Activated naive CD8-positive, alpha-beta T cell treated with anti-CD3 and anti-CD28 coated beads, Interleukin-2, amount 50 U/mL, for 24 hours (primary cell): ENCODE measurements at regions not wholly inside any gene's neighbourhood (a gene's known extent, or its start where the extent isn't known, plus 50 kb on each side); places are given as distances from the start of the nearest gene placed in this dataset.

Experiments used
- ATAC-seq: fragments of 150-1000 bp; cut with Tn5 transposase; one replicate; pipeline ENCODE4 v1.10.0; 2021
- DNase-seq: peaks from one replicate; pipeline ENCODE4 v3.0.0; 2021
- H3K27ac Mint-ChIP-seq: one replicate; pipeline ENCODE4 v1.8.0; 2021; ENCODE audit warnings: mild to moderate bottlenecking, mixed read lengths
- H3K27me3 Mint-ChIP-seq: one replicate; pipeline ENCODE4 v1.8.0; 2021; ENCODE audit warnings: mixed read lengths
- H3K36me3 Mint-ChIP-seq: one replicate; pipeline ENCODE4 v1.8.0; 2021; ENCODE audit warnings: low read depth, mixed read lengths
- H3K4me1 Mint-ChIP-seq: one replicate; pipeline ENCODE4 v1.8.0; 2021; ENCODE audit warnings: mixed read lengths
- H3K4me3 Mint-ChIP-seq: one replicate; pipeline ENCODE4 v1.8.0; 2021; ENCODE audit warnings: mild to moderate bottlenecking, moderate library complexity, mixed read lengths
- H3K9me3 Mint-ChIP-seq: one replicate; pipeline ENCODE4 v1.8.0; 2021; ENCODE audit warnings: mixed read lengths

DNA sequence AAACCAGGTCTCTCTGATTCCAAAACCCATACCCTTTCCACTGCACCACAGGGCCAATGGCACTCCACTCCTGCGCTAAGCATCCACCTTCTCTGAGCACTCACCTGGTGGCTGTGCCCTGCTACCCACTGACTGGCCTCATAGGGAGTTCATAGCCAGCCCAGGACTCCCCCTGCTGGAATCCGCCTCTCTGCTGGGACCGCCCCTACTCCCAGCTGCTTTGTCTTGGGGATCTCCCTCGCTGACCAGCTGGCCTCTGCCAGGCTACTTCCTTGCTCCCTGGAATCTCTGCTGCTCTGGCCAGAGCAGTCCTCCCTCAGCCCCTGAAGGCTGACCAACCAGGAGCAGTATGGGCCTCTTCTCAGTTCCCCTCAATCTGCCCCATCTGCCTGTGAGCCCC, 129.7 kb downstream of the FAXC start:
- Mint-ChIP-seq H3K27me3 (peaks cover 3% of the 10 kb centered on the region), H3K4me1 (no peaks in the 10 kb centered on the region), H3K4me3 (no peak overlapping the region), H3K36me3 (no peaks in the 10 kb centered on the region), H3K27ac (no peak overlapping the region), H3K9me3 (no peaks in the 10 kb centered on the region)
- peak; percentile 42 for ATAC-seq
- DNase-seq = no peak

DNA sequence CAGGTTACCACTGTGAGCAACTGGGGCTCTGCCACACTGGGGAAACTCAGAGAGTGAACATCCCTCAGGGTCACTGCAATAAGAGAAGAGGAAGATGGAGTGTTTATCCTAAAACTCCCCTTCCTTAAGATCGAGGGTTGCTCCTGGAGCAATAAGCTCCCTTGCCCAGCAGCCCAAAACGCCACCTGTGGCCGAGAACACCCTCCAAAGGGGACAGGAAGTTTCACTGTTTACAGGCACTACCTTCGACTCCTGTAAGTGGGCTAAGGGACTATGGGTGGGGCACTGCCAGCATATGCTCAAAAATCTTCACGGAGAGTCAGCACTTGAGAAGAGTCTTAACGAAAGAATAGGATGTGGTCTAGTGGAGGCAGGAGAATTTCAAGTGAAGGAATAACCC, 132.5 kb downstream of the FAXC start:
- DNase-seq = no peak
- no peaks in the 10 kb centered on the region for H3K36me3 Mint-ChIP-seq
- no peak overlapping the region for H3K4me3 Mint-ChIP-seq
- no peak for ATAC-seq
- H3K27ac Mint-ChIP-seq = no peak overlapping the region
- H3K27me3 Mint-ChIP-seq = peaks cover 3% of the 10 kb centered on the region
- no peaks in the 10 kb centered on the region for H3K4me1 Mint-ChIP-seq
- H3K9me3 Mint-ChIP-seq = no peaks in the 10 kb centered on the region

DNA sequence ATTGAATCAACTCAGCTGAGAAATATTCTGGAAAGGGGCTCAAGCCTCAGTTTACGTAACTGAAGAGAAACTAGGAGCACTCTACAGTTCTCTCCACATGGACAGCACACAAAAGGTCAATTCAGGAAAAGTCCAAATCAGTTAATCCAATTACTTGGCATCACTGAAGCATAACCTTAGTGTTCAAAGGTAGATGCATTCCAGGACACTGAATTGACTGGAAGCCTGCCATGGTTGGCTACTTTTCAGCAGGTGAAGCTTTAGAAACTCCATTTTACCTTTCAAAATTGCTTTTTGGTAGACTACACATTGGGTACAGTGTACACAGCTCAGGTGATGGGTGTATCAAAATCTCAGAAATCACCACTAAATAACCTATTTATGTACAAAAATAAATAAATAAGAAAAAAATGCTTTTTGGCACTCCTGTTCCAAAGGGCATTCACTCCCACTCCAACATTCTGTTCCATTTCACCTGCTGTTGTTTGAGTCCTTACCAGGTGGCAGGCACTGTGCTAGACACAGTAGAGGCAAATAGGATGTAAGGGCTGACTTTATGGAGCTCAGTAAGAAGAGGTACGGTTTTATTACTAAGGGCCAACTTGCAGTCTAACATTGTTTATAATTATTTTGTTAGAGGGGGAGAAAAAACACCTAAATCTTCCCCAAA, 153.4 kb downstream of the FAXC start:
- no peak overlapping the region for H3K27ac Mint-ChIP-seq
- H3K36me3 Mint-ChIP-seq = no peaks in the 10 kb centered on the region
- DNase-seq (no peak), ATAC-seq (no peak)
- no peaks in the 10 kb centered on the region for H3K4me1 Mint-ChIP-seq
- peaks cover 6% of the 10 kb centered on the region for H3K27me3 Mint-ChIP-seq
- H3K9me3 Mint-ChIP-seq = no peaks in the 10 kb centered on the region
- no peak overlapping the region for H3K4me3 Mint-ChIP-seq

DNA sequence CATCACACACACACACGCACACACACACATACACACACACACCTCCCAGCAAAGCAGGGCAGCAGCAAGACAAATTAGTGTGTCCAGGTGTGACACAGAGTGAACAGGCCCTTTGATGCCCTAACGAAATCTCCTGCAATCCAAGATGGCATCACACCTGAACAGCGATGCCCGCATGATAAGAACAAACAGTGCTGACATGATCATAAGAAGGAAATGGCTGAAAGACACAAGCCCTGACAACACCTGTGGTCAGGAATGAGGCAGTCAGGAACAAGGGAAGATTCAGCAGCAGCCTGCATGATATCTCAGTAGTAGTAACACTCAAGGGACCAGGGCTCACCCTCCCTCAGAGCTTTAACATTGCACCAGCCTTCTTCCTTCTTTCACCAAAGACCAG, 156.9 kb downstream of the FAXC start:
- Mint-ChIP-seq H3K4me1 (peaks cover 4% of the 10 kb centered on the region), H3K9me3 (no peaks in the 10 kb centered on the region), H3K4me3 (no peak overlapping the region), H3K27me3 (peaks cover 12% of the 10 kb centered on the region), H3K27ac (no peak overlapping the region), H3K36me3 (no peaks in the 10 kb centered on the region)
- ATAC-seq = no peak
- no peak for DNase-seq

DNA sequence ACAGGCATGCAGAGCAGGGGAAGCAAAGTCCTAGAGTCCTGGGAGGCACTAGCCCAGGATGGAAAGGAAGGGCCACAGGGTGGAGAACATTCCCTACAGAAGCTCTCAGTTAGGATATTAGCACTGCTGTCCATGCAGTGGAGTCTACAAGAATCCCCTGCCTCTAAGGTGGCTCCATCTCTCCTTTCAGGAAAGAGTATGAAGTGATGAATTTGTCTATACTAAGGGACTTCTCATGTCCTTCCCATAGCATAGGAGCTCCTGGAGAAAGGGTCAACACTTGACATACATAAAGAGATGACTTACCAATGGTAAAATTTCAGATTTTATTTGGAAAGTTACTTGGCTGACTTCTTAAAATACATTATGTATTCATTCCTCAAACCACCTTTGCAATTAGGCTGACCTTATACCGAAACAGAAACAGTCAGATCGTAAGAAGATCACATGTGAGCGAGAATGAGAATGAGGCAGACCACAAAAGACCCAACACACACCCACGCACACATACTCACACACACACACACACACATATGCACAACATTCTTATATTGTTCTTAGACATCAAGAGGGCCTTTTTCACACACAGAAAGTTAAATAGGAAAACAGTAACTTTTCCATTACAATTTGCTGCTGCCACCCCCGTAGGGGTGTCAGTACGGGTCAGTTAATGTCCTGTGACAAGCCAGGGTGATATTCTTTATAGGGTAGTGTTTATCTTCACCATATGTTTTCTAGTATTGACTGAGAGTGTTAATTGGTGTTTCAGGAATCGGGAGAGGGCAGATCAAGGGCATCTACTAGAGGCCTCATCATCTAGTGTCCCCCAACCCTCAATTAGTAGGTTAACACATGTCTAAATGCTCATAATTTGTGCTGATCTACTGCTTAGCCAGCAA, 159.4 kb downstream of the FAXC start:
- DNase-seq = no peak
- ATAC-seq = peak; percentile 61
- Mint-ChIP-seq H3K27me3 (peaks cover 15% of the 10 kb centered on the region), H3K4me1 (peaks cover 4% of the 10 kb centered on the region), H3K27ac (no peak overlapping the region), H3K4me3 (no peak overlapping the region), H3K36me3 (no peaks in the 10 kb centered on the region), H3K9me3 (no peaks in the 10 kb centered on the region)

DNA sequence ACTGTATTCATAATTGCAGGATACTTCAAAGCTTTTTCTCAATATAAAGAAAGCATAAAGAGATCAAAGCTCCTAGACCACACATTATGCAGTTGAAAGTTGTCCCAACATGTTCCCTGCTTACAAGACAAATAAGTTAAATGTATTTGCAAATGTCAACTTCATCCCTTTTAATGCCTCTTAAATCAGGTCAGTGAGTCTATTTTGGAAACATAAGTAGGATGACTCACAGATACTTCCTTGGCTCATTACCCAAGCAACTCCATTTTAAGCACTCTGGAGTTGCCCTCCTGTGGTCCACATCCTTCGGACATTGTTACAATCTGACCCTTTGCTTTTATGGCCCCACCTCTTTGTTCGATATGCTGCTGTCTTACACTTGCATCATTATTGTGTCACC, 162.0 kb downstream of the FAXC start:
- Mint-ChIP-seq H3K4me1 (peaks cover 4% of the 10 kb centered on the region), H3K36me3 (no peaks in the 10 kb centered on the region), H3K27ac (no peak overlapping the region), H3K9me3 (peaks cover 2% of the 10 kb centered on the region), H3K4me3 (no peak overlapping the region), H3K27me3 (peaks cover 9% of the 10 kb centered on the region)
- no peak for ATAC-seq
- DNase-seq = no peak

DNA sequence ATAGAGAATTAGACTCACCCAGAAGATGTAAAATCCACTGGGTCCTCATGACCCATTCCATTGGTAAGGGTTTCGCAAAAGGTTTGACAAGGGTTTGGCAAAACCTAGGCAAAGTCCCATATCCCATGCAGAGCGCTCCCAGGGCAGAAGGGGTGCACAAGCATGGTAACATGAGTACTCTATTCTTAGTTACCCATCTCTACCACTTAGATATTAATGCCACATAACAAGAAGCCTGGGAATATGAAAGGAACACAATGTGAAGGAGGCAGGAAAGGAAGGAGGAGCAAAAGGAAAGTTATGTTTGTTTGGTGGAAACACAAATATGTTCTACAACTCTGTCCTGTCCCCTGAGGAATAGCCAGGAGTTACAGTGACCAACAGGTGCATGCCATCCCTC, 163.1 kb downstream of the FAXC start:
- Mint-ChIP-seq H3K9me3 (peaks cover 9% of the 10 kb centered on the region), H3K36me3 (no peaks in the 10 kb centered on the region), H3K27ac (no peak overlapping the region), H3K4me1 (peaks cover 4% of the 10 kb centered on the region), H3K27me3 (peaks cover 9% of the 10 kb centered on the region), H3K4me3 (no peak overlapping the region)
- ATAC-seq = no peak
- DNase-seq = no peak

DNA sequence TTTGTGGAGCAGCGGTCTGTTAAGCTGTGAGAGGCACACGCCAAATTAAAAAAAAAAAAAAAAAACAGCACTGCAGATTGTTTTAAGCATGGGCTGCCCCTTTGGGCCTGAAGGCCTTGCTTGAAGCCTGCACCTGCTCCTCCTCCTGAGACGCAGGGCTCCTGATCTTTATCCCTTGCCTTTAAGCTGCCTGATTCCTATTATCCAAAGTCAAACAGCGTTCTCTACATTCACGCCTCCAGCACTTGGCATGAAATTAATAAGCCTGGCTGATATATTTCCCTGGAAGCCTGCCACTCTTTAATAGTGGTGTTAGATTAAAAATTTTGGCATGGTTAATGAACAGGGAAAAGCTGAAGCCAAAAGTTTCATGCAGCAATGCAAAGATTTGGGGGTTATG, 163.9 kb downstream of the FAXC start:
- Mint-ChIP-seq H3K27ac (no peak overlapping the region), H3K36me3 (no peaks in the 10 kb centered on the region), H3K27me3 (peaks cover 9% of the 10 kb centered on the region), H3K9me3 (peaks cover 18% of the 10 kb centered on the region), H3K4me1 (peaks cover 4% of the 10 kb centered on the region), H3K4me3 (no peak overlapping the region)
- no peak for ATAC-seq
- no peak for DNase-seq

DNA sequence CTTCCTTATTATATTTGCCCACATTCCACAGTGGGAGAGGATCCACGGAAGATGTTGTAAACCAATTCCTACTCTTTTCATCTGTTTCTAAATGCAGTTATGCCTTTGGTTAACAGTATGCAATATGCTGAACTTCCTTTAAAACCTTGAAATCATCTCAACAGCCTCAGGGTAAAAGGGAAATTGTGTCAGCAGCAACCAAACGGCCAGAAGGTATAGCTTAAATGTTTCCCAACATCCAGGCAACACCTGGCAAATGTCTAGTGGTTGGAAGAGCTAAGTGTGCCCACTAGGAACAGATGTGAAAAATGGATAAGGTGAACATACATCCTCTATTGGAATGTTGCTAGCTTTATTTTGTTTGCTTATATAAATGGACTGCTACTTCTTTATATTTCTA, 164.8 kb downstream of the FAXC start:
- no peaks in the 10 kb centered on the region for H3K36me3 Mint-ChIP-seq
- no peaks in the 10 kb centered on the region for H3K4me1 Mint-ChIP-seq
- peaks cover 27% of the 10 kb centered on the region for H3K9me3 Mint-ChIP-seq
- no peak for ATAC-seq
- peaks cover 9% of the 10 kb centered on the region for H3K27me3 Mint-ChIP-seq
- no peak overlapping the region for H3K27ac Mint-ChIP-seq
- no peak for DNase-seq
- H3K4me3 Mint-ChIP-seq = no peak overlapping the region

DNA sequence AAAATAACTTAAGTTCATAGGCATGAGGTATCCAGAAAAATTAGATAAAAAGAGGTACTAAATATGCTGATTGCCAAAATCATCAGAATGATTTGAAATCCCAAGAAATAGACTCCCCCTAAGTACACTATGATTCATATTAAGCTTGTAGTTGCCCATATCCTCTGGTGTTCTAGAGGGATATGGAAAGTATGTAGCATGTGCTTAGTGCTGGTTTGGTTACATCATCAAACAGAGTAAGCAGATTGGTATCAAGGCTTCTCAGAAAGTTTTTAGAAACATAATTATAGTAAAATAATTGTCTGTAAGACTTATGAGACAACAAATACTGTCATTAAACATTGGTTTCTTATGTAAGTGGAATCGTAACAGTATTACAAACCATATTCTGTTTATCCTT, 166.4 kb downstream of the FAXC start:
- peaks cover 31% of the 10 kb centered on the region for H3K9me3 Mint-ChIP-seq
- H3K27me3 Mint-ChIP-seq = peaks cover 3% of the 10 kb centered on the region
- H3K27ac Mint-ChIP-seq = no peak overlapping the region
- H3K4me1 Mint-ChIP-seq = no peaks in the 10 kb centered on the region
- DNase-seq (no peak), ATAC-seq (no peak)
- no peaks in the 10 kb centered on the region for H3K36me3 Mint-ChIP-seq
- H3K4me3 Mint-ChIP-seq = no peak overlapping the region

DNA sequence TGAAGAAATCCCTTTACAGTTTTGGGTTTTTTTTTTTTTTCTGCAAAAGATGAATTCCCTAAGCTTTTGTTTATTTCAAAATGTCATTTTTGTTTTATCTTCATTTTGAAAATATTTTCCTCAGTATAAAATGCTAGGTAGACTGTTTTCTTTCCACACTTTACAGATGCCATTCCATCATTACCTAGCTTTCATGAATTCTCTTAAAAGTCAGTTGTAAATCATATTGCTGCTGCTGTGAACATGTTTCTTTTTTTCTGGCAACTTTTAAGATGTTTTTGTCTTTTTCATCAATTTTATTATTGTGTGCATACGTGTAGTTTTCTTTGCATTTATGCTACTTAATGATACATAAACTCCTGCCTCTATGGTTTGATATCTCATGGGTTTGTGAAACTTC, 168.3 kb downstream of the FAXC start:
- H3K27ac Mint-ChIP-seq = no peak overlapping the region
- no peak for ATAC-seq
- no peak for DNase-seq
- no peaks in the 10 kb centered on the region for H3K27me3 Mint-ChIP-seq
- H3K9me3 Mint-ChIP-seq = peaks cover 31% of the 10 kb centered on the region
- H3K4me3 Mint-ChIP-seq = no peak overlapping the region
- H3K4me1 Mint-ChIP-seq = no peaks in the 10 kb centered on the region
- H3K36me3 Mint-ChIP-seq = no peaks in the 10 kb centered on the region

DNA sequence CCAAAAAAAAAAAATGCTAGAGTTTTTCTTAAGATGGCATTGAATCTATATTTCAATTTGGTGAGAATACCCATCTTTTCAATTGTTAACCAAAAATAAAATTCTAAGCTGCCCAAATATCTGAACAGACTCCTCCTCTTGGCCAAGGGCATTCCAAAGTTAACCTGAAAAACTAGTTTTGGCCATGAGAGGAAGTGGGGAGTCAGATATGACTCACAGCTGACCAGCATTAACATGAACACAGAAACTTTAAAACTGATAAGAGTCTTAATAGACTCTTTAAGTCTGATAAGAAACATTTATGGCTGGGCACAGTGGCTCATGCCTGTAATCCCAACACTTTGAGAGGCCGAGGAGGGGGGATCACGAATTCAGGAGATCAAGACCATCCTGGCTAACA, 171.3 kb downstream of the FAXC start:
- Mint-ChIP-seq H3K36me3 (no peaks in the 10 kb centered on the region), H3K4me3 (no peak overlapping the region), H3K27me3 (no peaks in the 10 kb centered on the region), H3K4me1 (no peaks in the 10 kb centered on the region), H3K27ac (no peak overlapping the region), H3K9me3 (peaks cover 31% of the 10 kb centered on the region)
- no peak for DNase-seq
- ATAC-seq = no peak

DNA sequence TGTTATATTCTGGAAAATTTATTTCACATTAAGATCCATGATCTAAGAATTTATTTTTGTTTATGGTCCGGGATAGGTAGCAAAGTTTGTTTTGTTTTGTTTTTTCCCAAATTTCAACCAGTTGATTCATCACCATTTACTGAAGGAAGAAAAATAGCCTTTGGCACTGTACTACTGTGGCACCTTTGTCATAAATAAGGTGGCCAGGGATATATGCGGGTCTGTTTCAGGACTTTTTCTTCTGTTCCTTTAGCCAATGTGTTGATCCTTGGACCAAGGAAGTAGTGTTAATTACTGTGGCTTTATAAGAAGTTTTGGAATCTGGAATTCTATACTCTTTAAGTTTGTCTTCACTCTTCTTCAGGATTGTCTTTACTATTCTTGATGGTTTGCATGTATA, 171.7 kb downstream of the FAXC start:
- H3K9me3 Mint-ChIP-seq = peaks cover 31% of the 10 kb centered on the region
- DNase-seq (no peak), ATAC-seq (no peak)
- no peak overlapping the region for H3K27ac Mint-ChIP-seq
- no peaks in the 10 kb centered on the region for H3K36me3 Mint-ChIP-seq
- no peaks in the 10 kb centered on the region for H3K4me1 Mint-ChIP-seq
- no peak overlapping the region for H3K4me3 Mint-ChIP-seq
- H3K27me3 Mint-ChIP-seq = no peaks in the 10 kb centered on the region

DNA sequence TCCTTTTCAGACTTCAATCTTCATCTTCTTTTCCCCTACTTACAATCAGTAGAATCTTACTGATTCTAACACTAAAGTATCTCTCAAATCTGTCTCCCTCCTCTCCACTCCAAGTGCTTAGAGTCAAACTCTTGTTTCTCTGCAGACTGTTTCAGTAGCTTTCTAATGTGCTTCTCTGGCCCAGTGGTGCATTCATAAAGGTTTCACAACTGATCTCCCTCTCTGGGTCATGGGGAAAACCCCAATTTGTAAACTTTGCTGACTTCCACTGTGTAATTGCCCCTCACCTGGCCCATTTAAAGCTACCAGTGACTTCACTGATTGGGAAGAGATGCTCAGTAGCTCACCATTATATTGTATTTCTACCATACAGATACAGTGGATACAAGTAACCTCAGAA, 183.6 kb downstream of the FAXC start:
- H3K4me3 Mint-ChIP-seq = no peak overlapping the region
- H3K27me3 Mint-ChIP-seq = peaks cover 6% of the 10 kb centered on the region
- no peak for DNase-seq
- ATAC-seq = no peak
- H3K9me3 Mint-ChIP-seq = no peaks in the 10 kb centered on the region
- no peaks in the 10 kb centered on the region for H3K4me1 Mint-ChIP-seq
- H3K36me3 Mint-ChIP-seq = no peaks in the 10 kb centered on the region
- H3K27ac Mint-ChIP-seq = no peak overlapping the region

DNA sequence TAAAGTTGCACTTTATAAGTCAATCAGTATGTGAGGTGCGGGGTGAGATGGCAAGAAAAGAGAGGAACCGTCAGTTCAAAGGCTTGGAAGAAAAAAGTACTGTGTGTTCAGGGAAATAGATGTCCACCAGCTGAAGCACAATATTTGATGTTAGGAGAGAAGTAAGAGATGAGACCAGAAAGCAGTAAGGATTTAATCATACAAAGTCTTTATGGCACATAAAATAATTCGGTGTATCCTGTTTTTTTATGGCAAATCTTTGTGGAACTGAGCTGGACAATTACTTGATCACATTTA, 197.2 kb downstream of the FAXC start:
- no peak overlapping the region for H3K27ac Mint-ChIP-seq
- DNase-seq (no peak), ATAC-seq (no peak)
- H3K4me3 Mint-ChIP-seq = no peak overlapping the region
- no peaks in the 10 kb centered on the region for H3K4me1 Mint-ChIP-seq
- peaks cover 4% of the 10 kb centered on the region for H3K27me3 Mint-ChIP-seq
- no peaks in the 10 kb centered on the region for H3K36me3 Mint-ChIP-seq
- H3K9me3 Mint-ChIP-seq = no peaks in the 10 kb centered on the region
